H1 (cell line): ENCODE measurements at regions not wholly inside any gene's neighbourhood (a gene's known extent, or its start where the extent isn't known, plus 50 kb on each side); places are given as distances from the start of the nearest gene placed in this dataset.

ENCODE experiments used
- BACH1 ChIP-seq: IDR thresholded peaks from 2 replicates; pipeline ENCODE4 v1.6.1; 2012; ENCODE audit warnings: low read length, improper control_type of control experiment
- CBX8 ChIP-seq: fragments of 300-800, 300-1000 bp; sonication (generic); IDR thresholded peaks from 2 replicates; pipeline ENCODE4 v1.7.1; 2016; ENCODE audit warnings: low read depth, low read length, borderline replicate concordance
- CEBPB ChIP-seq: IDR thresholded peaks from 2 replicates; pipeline ENCODE4 v1.6.1; 2012; ENCODE audit warnings: low read depth, low read length
- EP300 ChIP-seq, 2 experiments: IDR thresholded peaks; 1 replicate in 1 of 2; 2 replicates in 1 of 2; pipeline ENCODE4 v1.6.1; 2011 to 2012; ENCODE audit warnings: low read depth in 2 of 2, low read length in 2 of 2, mild to moderate bottlenecking in 2 of 2, borderline replicate concordance in 1 of 2, inconsistent platforms in 1 of 2, moderate library complexity in 1 of 2
- HDAC2 ChIP-seq, 2 experiments: fragments of 300-600 bp in 1 of 2; sonication (generic) in 1 of 2; IDR thresholded peaks; 2 replicates each; pipeline ENCODE4 v1.6.1; 2011 to 2012; ENCODE audit warnings: low read depth in 2 of 2, low read length in 2 of 2, mild to moderate bottlenecking in 2 of 2, moderate library complexity in 2 of 2, borderline replicate concordance in 1 of 2, inconsistent platforms in 1 of 2
- JUN ChIP-seq: IDR thresholded peaks from 2 replicates; pipeline ENCODE4 v1.6.1; 2011; ENCODE audit warnings: low read depth, mild to moderate bottlenecking, improper control_type of control experiment, low read length
- KDM1A ChIP-seq: fragments of 200-600, 300-600 bp; sonication (generic); IDR thresholded peaks from 2 replicates; pipeline ENCODE4 v1.7.1; 2016; ENCODE audit warnings: mild to moderate bottlenecking, low read length, borderline replicate concordance
- PHF8 ChIP-seq: fragments of 200-600 bp; sonication (generic); conservative IDR thresholded peaks from 2 replicates; pipeline ENCODE4 v1.7.1; 2012; ENCODE audit warnings: low read depth, mild to moderate bottlenecking, inconsistent platforms, low read length, moderate library complexity
- RBBP5 ChIP-seq: IDR thresholded peaks from 2 replicates; pipeline ENCODE4 v1.7.1; 2012; ENCODE audit warnings: low read depth, mild to moderate bottlenecking, inconsistent platforms, low read length, moderate library complexity, borderline replicate concordance
- RFX5 ChIP-seq: IDR thresholded peaks from 2 replicates; pipeline ENCODE4 v1.6.1; 2011; ENCODE audit warnings: low read depth, low read length, improper control_type of control experiment, borderline replicate concordance
- RXRA ChIP-seq: IDR thresholded peaks from 2 replicates; pipeline ENCODE4 v1.6.1; 2011; ENCODE audit warnings: low read depth, mild to moderate bottlenecking, low read length, moderate library complexity; ENCODE audit not compliant: insufficient read depth
- TF ChIP-seq, protein P1 (sequence below): fragments of 300-600 bp; sonication (generic); IDR thresholded peaks from 2 replicates; pipeline ENCODE4 v1.7.1; 2012; ENCODE audit warnings: low read length, moderate library complexity, mild to moderate bottlenecking, inconsistent platforms; ENCODE audit not compliant: insufficient replicate concordance

DNA sequence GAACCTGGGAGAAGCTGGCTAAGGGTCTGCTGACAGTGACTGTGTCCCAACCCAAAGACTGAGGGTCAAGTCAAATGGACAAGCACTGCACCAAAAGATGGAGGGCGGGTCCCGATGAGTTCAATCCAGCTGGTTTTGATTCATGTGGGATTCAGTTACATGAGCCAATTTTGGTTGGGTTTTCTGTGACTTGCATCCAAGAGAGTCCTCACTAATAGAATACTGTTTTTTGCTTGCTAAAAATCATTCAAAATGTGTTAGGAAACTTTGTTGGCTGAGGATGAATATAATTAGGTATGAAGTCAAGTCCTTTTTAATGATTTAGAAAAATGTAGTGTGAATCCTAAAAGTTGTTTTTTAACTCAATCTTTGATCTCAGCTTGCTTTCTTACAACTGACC is 323.8 kb upstream of the NOX3 start (continued):
- TF ChIP-seq, protein P1, sequence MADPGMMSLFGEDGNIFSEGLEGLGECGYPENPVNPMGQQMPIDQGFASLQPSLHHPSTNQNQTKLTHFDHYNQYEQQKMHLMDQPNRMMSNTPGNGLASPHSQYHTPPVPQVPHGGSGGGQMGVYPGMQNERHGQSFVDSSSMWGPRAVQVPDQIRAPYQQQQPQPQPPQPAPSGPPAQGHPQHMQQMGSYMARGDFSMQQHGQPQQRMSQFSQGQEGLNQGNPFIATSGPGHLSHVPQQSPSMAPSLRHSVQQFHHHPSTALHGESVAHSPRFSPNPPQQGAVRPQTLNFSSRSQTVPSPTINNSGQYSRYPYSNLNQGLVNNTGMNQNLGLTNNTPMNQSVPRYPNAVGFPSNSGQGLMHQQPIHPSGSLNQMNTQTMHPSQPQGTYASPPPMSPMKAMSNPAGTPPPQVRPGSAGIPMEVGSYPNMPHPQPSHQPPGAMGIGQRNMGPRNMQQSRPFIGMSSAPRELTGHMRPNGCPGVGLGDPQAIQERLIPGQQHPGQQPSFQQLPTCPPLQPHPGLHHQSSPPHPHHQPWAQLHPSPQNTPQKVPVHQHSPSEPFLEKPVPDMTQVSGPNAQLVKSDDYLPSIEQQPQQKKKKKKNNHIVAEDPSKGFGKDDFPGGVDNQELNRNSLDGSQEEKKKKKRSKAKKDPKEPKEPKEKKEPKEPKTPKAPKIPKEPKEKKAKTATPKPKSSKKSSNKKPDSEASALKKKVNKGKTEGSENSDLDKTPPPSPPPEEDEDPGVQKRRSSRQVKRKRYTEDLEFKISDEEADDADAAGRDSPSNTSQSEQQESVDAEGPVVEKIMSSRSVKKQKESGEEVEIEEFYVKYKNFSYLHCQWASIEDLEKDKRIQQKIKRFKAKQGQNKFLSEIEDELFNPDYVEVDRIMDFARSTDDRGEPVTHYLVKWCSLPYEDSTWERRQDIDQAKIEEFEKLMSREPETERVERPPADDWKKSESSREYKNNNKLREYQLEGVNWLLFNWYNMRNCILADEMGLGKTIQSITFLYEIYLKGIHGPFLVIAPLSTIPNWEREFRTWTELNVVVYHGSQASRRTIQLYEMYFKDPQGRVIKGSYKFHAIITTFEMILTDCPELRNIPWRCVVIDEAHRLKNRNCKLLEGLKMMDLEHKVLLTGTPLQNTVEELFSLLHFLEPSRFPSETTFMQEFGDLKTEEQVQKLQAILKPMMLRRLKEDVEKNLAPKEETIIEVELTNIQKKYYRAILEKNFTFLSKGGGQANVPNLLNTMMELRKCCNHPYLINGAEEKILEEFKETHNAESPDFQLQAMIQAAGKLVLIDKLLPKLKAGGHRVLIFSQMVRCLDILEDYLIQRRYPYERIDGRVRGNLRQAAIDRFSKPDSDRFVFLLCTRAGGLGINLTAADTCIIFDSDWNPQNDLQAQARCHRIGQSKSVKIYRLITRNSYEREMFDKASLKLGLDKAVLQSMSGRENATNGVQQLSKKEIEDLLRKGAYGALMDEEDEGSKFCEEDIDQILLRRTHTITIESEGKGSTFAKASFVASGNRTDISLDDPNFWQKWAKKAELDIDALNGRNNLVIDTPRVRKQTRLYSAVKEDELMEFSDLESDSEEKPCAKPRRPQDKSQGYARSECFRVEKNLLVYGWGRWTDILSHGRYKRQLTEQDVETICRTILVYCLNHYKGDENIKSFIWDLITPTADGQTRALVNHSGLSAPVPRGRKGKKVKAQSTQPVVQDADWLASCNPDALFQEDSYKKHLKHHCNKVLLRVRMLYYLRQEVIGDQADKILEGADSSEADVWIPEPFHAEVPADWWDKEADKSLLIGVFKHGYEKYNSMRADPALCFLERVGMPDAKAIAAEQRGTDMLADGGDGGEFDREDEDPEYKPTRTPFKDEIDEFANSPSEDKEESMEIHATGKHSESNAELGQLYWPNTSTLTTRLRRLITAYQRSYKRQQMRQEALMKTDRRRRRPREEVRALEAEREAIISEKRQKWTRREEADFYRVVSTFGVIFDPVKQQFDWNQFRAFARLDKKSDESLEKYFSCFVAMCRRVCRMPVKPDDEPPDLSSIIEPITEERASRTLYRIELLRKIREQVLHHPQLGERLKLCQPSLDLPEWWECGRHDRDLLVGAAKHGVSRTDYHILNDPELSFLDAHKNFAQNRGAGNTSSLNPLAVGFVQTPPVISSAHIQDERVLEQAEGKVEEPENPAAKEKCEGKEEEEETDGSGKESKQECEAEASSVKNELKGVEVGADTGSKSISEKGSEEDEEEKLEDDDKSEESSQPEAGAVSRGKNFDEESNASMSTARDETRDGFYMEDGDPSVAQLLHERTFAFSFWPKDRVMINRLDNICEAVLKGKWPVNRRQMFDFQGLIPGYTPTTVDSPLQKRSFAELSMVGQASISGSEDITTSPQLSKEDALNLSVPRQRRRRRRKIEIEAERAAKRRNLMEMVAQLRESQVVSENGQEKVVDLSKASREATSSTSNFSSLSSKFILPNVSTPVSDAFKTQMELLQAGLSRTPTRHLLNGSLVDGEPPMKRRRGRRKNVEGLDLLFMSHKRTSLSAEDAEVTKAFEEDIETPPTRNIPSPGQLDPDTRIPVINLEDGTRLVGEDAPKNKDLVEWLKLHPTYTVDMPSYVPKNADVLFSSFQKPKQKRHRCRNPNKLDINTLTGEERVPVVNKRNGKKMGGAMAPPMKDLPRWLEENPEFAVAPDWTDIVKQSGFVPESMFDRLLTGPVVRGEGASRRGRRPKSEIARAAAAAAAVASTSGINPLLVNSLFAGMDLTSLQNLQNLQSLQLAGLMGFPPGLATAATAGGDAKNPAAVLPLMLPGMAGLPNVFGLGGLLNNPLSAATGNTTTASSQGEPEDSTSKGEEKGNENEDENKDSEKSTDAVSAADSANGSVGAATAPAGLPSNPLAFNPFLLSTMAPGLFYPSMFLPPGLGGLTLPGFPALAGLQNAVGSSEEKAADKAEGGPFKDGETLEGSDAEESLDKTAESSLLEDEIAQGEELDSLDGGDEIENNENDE = no peak
- TF ChIP-seq EP300 (IDR thresholded peaks at IDR 0.05; ENCODE audit: borderline replicate concordance in 1 of 2, low read depth in 2 of 2, low read length in 2 of 2) = no peak
- TF ChIP-seq RXRA = no peak
- no peak for TF ChIP-seq HDAC2 (IDR thresholded peaks at IDR 0.05; ENCODE audit: borderline replicate concordance in 1 of 2, low read depth in 2 of 2, low read length in 2 of 2)
- no peak for TF ChIP-seq CBX8
- TF ChIP-seq CEBPB = no peak
- TF ChIP-seq KDM1A = no peak
- TF ChIP-seq RBBP5 = no peak
- TF ChIP-seq RFX5 = no peak
- TF ChIP-seq BACH1 = no peak
- no peak for TF ChIP-seq JUN
- TF ChIP-seq PHF8 = no peak
